ENCODE measurements at regions not wholly inside any gene's neighbourhood (a gene's known extent, or its start where the extent isn't known, plus 50 kb on each side); places are given as distances from the start of the nearest gene placed in this dataset.
"Not testable (repeated sequence)": the region's sequence is repeated elsewhere in the genome, so short reads cannot be mapped to it uniquely, and the experiment has no call there.

DNA sequence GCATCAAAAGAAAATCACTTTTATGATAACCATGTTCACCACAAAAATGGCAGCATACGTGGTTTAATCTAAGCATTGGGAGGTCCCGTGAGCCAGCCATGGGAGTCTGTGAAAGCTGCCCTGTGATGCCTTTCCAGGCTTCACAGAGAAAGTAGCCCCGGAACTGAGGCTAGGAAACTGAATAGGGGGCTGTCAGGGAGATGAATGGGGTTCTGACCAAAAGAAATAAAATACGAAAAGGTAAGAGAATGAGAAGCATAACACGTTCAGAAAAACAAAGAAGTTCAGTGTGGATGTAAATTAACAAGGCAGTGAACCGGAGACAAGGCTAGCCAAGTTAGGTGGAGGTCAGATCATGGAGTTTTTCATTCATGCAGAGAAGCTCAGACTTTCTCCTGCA lies 118.9 kb downstream of the ANXA2 start:
- ATAC-seq (ENCODE audit: insufficient read depth, low FRiP score): no peak
- WGBS, 2 donors: 83 to 90% methylated on average over 6 of the region's 6 CpGs

DNA sequence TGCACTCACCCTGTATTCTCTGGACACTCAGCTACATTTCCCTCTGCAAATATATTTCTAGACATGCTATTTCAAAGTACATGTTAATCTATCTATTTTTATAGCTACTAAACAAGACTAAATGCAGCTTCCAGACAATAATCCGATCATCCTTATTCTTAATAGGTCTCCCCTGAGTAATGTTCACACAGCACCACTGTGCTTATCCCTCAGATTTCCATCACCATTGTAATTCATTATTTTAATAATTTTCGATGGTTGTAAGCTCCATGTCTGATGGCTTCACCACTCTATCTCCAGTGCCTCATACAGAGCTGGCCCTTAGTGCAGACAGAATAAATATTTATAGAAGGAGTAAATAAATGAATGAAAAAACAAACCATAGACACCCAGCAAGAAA lies 117.5 kb downstream of the ANXA2 start:
- Histone ChIP-seq H3K4me3 (no peak overlapping the region), H3K9ac (ENCODE audit: insufficient read depth in 1 of 2, low read length in 2 of 2) (no peak overlapping the region), H3K36me3 (ENCODE audit: control insufficient read depth in 4 of 4, insufficient read depth in 4 of 4, low read length in 4 of 4) (no peaks in the 10 kb centered on the region), H3K27ac (ENCODE audit: low read depth in 1 of 2, low read length in 1 of 2) (no peak overlapping the region), H3K4me1 (ENCODE audit: control insufficient read depth in 5 of 5, insufficient read depth in 5 of 5, low read length in 5 of 5) (no peaks in the 10 kb centered on the region), H3K9me3 (ENCODE audit: control insufficient read depth in 4 of 4, insufficient read depth in 3 of 4, low read length in 3 of 4) (peaks cover 0 to 3% (median 1%) of the 10 kb centered on the region in 4 donors), H3K27me3 (ENCODE audit: control insufficient read depth in 3 of 3, insufficient read depth in 3 of 3, low read length in 2 of 3) (peaks cover 0 to 4% (median 0%) of the 10 kb centered on the region in 3 donors)
- ATAC-seq (ENCODE audit: insufficient read depth, low FRiP score) (no peak), DNase-seq (no peak)
- TF ChIP-seq, protein P1, sequence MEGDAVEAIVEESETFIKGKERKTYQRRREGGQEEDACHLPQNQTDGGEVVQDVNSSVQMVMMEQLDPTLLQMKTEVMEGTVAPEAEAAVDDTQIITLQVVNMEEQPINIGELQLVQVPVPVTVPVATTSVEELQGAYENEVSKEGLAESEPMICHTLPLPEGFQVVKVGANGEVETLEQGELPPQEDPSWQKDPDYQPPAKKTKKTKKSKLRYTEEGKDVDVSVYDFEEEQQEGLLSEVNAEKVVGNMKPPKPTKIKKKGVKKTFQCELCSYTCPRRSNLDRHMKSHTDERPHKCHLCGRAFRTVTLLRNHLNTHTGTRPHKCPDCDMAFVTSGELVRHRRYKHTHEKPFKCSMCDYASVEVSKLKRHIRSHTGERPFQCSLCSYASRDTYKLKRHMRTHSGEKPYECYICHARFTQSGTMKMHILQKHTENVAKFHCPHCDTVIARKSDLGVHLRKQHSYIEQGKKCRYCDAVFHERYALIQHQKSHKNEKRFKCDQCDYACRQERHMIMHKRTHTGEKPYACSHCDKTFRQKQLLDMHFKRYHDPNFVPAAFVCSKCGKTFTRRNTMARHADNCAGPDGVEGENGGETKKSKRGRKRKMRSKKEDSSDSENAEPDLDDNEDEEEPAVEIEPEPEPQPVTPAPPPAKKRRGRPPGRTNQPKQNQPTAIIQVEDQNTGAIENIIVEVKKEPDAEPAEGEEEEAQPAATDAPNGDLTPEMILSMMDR (IDR thresholded peaks at IDR 0.05; ENCODE audit: control extremely low read depth, extremely low read depth): no peak
- WGBS, 2 donors: 76 to 81% methylated on average over 2 of the region's 2 CpGs

More for the DNA sequence above, 118.9 kb downstream of the ANXA2 start:
- no peak overlapping the region for H3K4me3 ChIP-seq
- peaks cover 0 to 6% (median 3%) of the 10 kb centered on the region in 4 donors for H3K9me3 ChIP-seq (ENCODE audit: control insufficient read depth in 4 of 4, insufficient read depth in 3 of 4, low read length in 3 of 4)
- H3K36me3 ChIP-seq (ENCODE audit: control insufficient read depth in 4 of 4, insufficient read depth in 4 of 4, low read length in 4 of 4): no peaks in the 10 kb centered on the region
- peaks cover 0 to under 1% (median 0%) of the 10 kb centered on the region in 3 donors for H3K27me3 ChIP-seq (ENCODE audit: control insufficient read depth in 3 of 3, insufficient read depth in 3 of 3, low read length in 2 of 3)
- H3K27ac ChIP-seq (ENCODE audit: low read depth in 1 of 2, low read length in 1 of 2): no peak overlapping the region
- H3K4me1 ChIP-seq (ENCODE audit: control insufficient read depth in 5 of 5, insufficient read depth in 5 of 5, low read length in 5 of 5): no peaks in the 10 kb centered on the region
- TF ChIP-seq, protein P1 (IDR thresholded peaks at IDR 0.05; ENCODE audit: control extremely low read depth, extremely low read depth): no peak
- H3K9ac ChIP-seq (ENCODE audit: insufficient read depth in 1 of 2, low read length in 2 of 2): no peak overlapping the region
- DNase-seq: no peak

DNA sequence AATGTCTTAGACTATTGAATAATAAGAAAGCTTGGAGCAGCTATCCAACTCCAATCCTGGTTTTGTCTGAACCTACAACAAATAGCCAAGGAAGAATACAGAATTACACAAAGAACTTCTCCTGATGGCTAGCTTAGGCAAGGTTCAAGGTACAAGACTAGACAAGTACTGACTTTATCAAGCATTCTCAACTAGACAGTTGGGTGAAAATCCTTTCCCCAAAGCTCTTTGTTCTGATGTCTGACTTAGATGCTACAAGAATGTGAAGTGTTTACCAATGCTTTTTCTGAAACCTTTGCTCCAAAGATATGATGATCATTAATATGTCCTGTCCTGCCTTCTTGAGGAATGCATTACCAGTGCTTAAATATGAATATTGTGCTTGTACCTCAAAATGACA lies 113.8 kb downstream of the ANXA2 start:
- Histone ChIP-seq H3K36me3 (ENCODE audit: control insufficient read depth in 4 of 4, insufficient read depth in 4 of 4, low read length in 4 of 4) (no peaks in the 10 kb centered on the region), H3K9ac (ENCODE audit: insufficient read depth in 1 of 2, low read length in 2 of 2) (no peak overlapping the region), H3K4me3 (no peak overlapping the region), H3K9me3 (ENCODE audit: control insufficient read depth in 4 of 4, insufficient read depth in 3 of 4, low read length in 3 of 4) (no peaks in the 10 kb centered on the region), H3K27ac (ENCODE audit: low read depth in 1 of 2, low read length in 1 of 2) (no peak overlapping the region), H3K4me1 (ENCODE audit: control insufficient read depth in 5 of 5, insufficient read depth in 5 of 5, low read length in 5 of 5) (no peaks in the 10 kb centered on the region), H3K27me3 (ENCODE audit: control insufficient read depth in 3 of 3, insufficient read depth in 3 of 3, low read length in 2 of 3) (peaks cover 0 to 4% (median 0%) of the 10 kb centered on the region in 3 donors)
- ATAC-seq (ENCODE audit: insufficient read depth, low FRiP score): no peak
- no peak for DNase-seq
- TF ChIP-seq, protein P1 (IDR thresholded peaks at IDR 0.05; ENCODE audit: control extremely low read depth, extremely low read depth): no peak

DNA sequence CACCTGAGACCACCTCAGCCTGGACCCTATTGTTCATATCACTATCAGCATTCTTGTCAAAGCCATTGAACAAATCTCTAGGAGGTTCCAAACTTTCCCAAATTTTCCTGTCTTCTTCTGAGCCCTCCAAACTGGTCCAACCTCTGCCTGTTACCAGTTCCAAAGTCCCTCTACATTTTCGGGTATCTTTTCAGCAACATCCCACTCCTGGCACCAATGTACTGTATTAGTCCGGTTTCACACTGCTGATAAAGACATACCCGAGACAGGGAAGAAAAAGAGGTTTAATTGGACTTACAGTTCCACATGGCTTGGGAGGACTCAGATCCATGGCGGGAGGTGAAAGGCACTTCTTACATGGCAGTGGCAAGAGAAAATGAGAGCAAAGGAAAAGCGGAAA lies 101.9 kb downstream of the ANXA2 start:
- H3K4me1 ChIP-seq (ENCODE audit: control insufficient read depth in 5 of 5, insufficient read depth in 5 of 5, low read length in 5 of 5); H3K9ac ChIP-seq (ENCODE audit: insufficient read depth in 1 of 2, low read length in 2 of 2); H3K27me3 ChIP-seq (ENCODE audit: control insufficient read depth in 3 of 3, insufficient read depth in 3 of 3, low read length in 2 of 3); ATAC-seq (ENCODE audit: insufficient read depth, low FRiP score); H3K9me3 ChIP-seq (ENCODE audit: control insufficient read depth in 4 of 4, insufficient read depth in 3 of 4, low read length in 3 of 4); H3K4me3 ChIP-seq; DNase-seq; H3K27ac ChIP-seq (ENCODE audit: low read depth in 1 of 2, low read length in 1 of 2); H3K36me3 ChIP-seq (ENCODE audit: control insufficient read depth in 4 of 4, insufficient read depth in 4 of 4, low read length in 4 of 4): not testable (repeated sequence)
- 94 to 95% methylated on average over 5 of the region's 5 CpGs for WGBS, 2 donors

All from lung (tissue), 11 donors.